ENCODE measurements at regions not wholly inside any gene's neighbourhood (a gene's known extent, or its start where the extent isn't known, plus 50 kb on each side); places are given as distances from the start of the nearest gene placed in this dataset.

- ATAC-seq (no peak), DNase-seq (no peak)
- in situ Hi-C loops (cut with MboI; ENCODE audit: low sequenced_read_pairs in 4 of 4) (no loop called here), intact Hi-C loops (cut with DNase I; ENCODE audit: low total_unique reads) (no loop called here)
- H3K9me3 ChIP-seq: no peaks in the 10 kb centered on the region
- no peaks in the 10 kb centered on the region for H3K4me1 ChIP-seq
- no peak overlapping the region for H3K4me3 ChIP-seq
- H3K27me3 ChIP-seq: no peaks in the 10 kb centered on the region
- H3K36me3 ChIP-seq: no peaks in the 10 kb centered on the region
- no peak for TF ChIP-seq CTCF (IDR thresholded peaks at IDR 0.05 in 4 of 5, conservative IDR thresholded peaks at IDR 0.05 in 1 of 5)
- TF ChIP-seq POLR2A (IDR thresholded peaks at IDR 0.05): no peak
- no peak overlapping the region for H3K27ac ChIP-seq
Observed at GRCh38 chr12:125435871-125436270, 370.6 kb downstream of the AACS start.

- no peaks in the 10 kb centered on the region for H3K36me3 ChIP-seq
- no peaks in the 10 kb centered on the region for H3K4me1 ChIP-seq
- intact Hi-C loops (cut with DNase I; ENCODE audit: low total_unique reads) (no loop called here), in situ Hi-C loops (cut with MboI; ENCODE audit: low sequenced_read_pairs in 4 of 4) (no loop called here)
- no peak for DNase-seq
- H3K9me3 ChIP-seq: no peaks in the 10 kb centered on the region
- TF ChIP-seq POLR2A (IDR thresholded peaks at IDR 0.05): no peak
- TF ChIP-seq CTCF (IDR thresholded peaks at IDR 0.05 in 4 of 5, conservative IDR thresholded peaks at IDR 0.05 in 1 of 5): no peak
- ATAC-seq: no peak
- no peaks in the 10 kb centered on the region for H3K27me3 ChIP-seq
- no peak overlapping the region for H3K4me3 ChIP-seq
- H3K27ac ChIP-seq: no peak overlapping the region
Observed at GRCh38 chr12:125436686-125437085, 371.5 kb downstream of the AACS start.

- no peaks in the 10 kb centered on the region for H3K9me3 ChIP-seq
- no peaks in the 10 kb centered on the region for H3K27me3 ChIP-seq
- ATAC-seq (no peak), DNase-seq (no peak)
- TF ChIP-seq POLR2A (IDR thresholded peaks at IDR 0.05): no peak
- no peak for TF ChIP-seq CTCF (IDR thresholded peaks at IDR 0.05 in 4 of 5, conservative IDR thresholded peaks at IDR 0.05 in 1 of 5)
- no peak overlapping the region for H3K27ac ChIP-seq
- no peaks in the 10 kb centered on the region for H3K36me3 ChIP-seq
- H3K4me1 ChIP-seq: no peaks in the 10 kb centered on the region
- intact Hi-C loops (cut with DNase I; ENCODE audit: low total_unique reads): no loop called here
- in situ Hi-C loops (cut with MboI; ENCODE audit: low sequenced_read_pairs in 4 of 4): no loop called here
- no peak overlapping the region for H3K4me3 ChIP-seq
Observed at GRCh38 chr12:125440399-125440798, 375.2 kb downstream of the AACS start.

GRCh38 chr12:125443341-125443740, 378.1 kb downstream of the AACS start:
- in situ Hi-C loops (cut with MboI; ENCODE audit: low sequenced_read_pairs in 4 of 4): no loop called here
- no peak for ATAC-seq
- H3K36me3 ChIP-seq: no peaks in the 10 kb centered on the region
- no peak overlapping the region for H3K27ac ChIP-seq
- H3K4me3 ChIP-seq: no peak overlapping the region
- no peaks in the 10 kb centered on the region for H3K9me3 ChIP-seq
- TF ChIP-seq POLR2A (IDR thresholded peaks at IDR 0.05): no peak
- no peak for TF ChIP-seq CTCF (IDR thresholded peaks at IDR 0.05 in 4 of 5, conservative IDR thresholded peaks at IDR 0.05 in 1 of 5)
- intact Hi-C loops (cut with DNase I; ENCODE audit: low total_unique reads): no loop called here
- no peak for DNase-seq
- no peaks in the 10 kb centered on the region for H3K27me3 ChIP-seq
- H3K4me1 ChIP-seq: no peaks in the 10 kb centered on the region

- no peak overlapping the region for H3K27ac ChIP-seq
- no peak overlapping the region for H3K4me3 ChIP-seq
- DNase-seq (no peak), ATAC-seq (no peak)
- no peaks in the 10 kb centered on the region for H3K4me1 ChIP-seq
- no peak for TF ChIP-seq POLR2A (IDR thresholded peaks at IDR 0.05)
- TF ChIP-seq CTCF (IDR thresholded peaks at IDR 0.05 in 4 of 5, conservative IDR thresholded peaks at IDR 0.05 in 1 of 5): no peak
- H3K9me3 ChIP-seq: no peaks in the 10 kb centered on the region
- intact Hi-C loops (cut with DNase I; ENCODE audit: low total_unique reads): no loop called here
- H3K36me3 ChIP-seq: no peaks in the 10 kb centered on the region
- in situ Hi-C loops (cut with MboI; ENCODE audit: low sequenced_read_pairs in 4 of 4): no loop called here
- no peaks in the 10 kb centered on the region for H3K27me3 ChIP-seq
Observed at GRCh38 chr12:125451408-125451807, 386.2 kb downstream of the AACS start.

Data from gastrocnemius medialis (tissue), 4 donors.